DMS153 treated with DMSO at 0.1 percent for 48 hours (cell line): ENCODE measurements at regions not wholly inside any gene's neighbourhood (a gene's known extent, or its start where the extent isn't known, plus 50 kb on each side); places are given as distances from the start of the nearest gene placed in this dataset.
"Not testable (repeated sequence)": the region's sequence is repeated elsewhere in the genome, so short reads cannot be mapped to it uniquely, and the experiment has no call there.

Experiments
- DNase-seq: peaks from one replicate; lab custom pipeline; 2025; ENCODE audit not compliant: unreplicated experiment; lab: John Stamatoyannopoulos, UW

GRCh38 chr1:143905214-143906179, 66.3 kb downstream of the FAM72C start:
- not testable (repeated sequence) for DNase-seq

- not testable (repeated sequence) for DNase-seq
These were observed 67.2 kb downstream of the FAM72C start for GRCh38 chr1:143904622-143904979.

DNA sequence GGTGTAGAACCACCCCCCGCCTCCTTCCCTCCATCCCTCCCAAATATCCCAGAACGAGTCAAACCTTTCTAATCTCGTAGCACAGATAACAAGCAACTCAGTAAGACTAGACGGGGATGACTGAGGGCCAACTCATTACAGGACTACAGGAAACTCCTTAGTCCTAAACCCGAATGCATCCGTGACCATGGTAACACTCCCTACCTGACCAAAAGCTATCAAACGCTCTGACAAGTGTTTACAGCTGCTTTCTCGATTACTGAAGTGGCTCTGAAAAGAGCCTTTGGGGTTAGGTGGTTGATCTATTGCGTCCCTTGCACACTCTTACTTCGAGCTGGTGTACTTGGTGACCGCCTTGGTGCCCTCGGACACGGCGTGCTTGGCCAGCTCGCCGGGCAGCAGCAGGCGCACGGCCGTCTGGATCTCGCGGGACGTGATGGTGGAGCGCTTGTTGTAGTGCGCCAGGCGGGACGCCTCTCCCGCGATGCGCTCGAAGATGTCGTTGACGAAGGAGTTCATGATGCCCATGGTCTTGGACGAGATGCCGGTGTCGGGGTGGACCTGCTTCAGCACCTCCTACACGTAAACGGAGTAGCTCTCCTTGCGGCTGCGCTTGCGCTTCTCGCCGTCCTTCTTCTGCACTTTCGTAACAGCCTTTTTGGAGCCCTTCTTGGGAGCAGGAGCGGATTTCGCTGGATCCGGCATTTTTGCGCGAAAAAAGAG, 67.7 kb downstream of the FAM72C start:
- not testable (repeated sequence) for DNase-seq

DNA sequence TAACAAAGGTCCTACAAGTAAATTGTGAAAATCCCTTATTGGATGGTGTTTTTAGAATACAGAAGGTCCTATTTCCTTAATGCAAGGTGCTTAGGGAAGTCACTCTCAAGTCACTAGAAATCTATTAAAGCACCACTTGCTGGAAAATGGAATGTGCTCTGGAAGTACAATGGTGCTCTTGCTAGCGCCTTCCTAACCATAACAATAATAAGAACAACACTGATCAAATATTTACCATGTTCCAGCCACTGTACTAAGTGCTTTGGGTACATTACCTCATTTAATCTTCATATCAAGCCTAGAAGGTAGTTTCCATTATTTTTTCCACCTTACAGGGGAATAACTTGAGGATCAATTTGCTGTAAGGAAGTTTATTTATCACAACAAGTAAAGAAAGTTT, 75.4 kb downstream of the FAM72C start:
- DNase-seq = not testable (repeated sequence)

GRCh38 chr1:143884932-143885574, 86.7 kb downstream of the FAM72C start:
- DNase-seq = not testable (repeated sequence)

- not testable (repeated sequence) for DNase-seq
These were observed 87.3 kb downstream of the FAM72C start for GRCh38 chr1:143884532-143884931.

GRCh38 chr1:143879757-143880536, 91.8 kb downstream of the FAM72C start:
- not testable (repeated sequence) for DNase-seq

GRCh38 chr1:143875947-143876346, 95.8 kb downstream of the FAM72C start:
- DNase-seq = not testable (repeated sequence)

DNA sequence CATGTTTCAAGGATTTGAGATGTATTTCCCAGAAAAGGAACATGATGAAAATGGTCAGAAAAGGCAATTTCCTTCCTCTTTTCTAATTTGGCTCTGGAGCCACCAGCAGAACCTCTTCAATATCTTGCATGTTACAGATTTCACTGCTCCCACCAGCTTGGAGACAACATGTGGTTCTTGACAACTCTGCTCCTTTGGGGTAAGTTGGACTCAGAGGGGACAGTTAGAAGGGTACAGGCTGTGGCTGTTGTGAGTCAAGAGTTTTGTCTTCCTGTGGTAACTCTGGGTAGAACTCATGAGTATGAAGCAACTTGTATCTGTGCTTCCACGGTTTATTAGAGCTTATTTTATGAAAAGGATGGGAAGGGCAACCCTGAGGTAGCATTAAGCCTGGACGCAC, 97.2 kb downstream of the FAM72C start:
- not testable (repeated sequence) for DNase-seq

DNA sequence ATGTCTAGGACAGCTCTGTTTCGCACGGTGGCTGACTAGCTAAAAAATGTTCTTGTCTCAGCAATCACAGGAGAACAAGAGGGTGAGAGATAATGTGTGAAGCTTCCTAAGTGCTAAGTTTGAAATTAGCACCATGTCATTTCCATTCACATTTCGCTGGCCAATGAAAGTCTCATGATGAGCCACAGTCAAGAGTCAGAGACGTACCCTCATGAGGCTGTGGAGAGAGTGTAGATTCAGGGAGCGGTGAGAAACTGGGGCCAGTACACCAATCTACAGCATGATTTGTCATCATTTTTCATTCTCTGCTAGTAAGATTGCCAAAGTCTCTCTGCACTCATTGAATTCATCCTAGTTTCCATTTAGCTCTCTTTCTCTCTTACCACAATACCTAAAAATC, 98.1 kb downstream of the FAM72C start:
- not testable (repeated sequence) for DNase-seq

DNA sequence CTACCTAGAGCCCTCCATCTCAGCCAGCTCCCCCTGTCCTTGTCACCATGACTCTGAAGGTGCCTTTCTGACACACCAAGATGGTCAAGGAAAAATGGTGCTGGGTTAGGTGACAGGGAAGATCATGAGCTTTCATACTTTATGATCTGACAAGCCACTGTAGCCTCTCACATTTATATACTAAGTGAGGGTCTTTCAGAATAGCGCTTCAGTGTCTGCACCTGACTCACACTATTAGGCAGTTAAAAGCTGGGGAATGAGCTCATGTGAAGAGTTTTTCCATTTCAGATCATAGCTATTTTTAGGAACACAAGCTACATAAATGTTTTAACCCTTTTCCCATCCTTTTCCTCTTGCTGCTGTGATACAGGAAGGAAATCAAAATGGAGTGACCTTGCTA, 101.4 kb downstream of the FAM72C start:
- not testable (repeated sequence) for DNase-seq

DNA sequence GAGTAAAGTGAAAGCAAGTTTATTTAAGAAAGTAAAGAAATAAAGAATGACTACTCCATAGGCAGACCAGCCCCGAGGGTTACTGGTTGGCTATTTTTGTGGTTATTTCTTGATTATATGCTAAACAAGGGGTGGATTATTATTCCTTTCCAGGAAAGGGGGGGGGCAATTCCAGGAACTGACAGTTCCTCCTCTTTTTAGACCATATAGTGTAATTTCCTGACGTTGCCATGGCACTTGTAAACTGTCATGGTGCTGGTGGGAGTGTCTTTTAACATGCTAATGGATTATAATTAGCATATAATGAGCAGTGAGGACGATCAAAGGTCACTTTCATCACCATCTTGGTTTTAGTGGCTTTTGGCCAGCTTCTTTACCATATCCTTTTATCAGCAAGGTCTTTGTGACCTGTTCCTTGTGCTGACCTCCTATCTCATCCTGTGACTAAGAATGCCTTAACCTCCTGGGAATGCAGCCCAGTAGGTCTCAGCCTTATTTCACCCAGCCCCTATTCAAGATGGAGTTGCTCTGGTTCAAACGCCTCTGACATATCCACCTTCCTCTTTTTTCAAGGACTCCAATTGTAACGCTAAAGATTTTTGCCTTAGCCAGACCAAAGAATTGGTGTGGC, 104.1 kb downstream of the FAM72C start:
- not testable (repeated sequence) for DNase-seq

DNA sequence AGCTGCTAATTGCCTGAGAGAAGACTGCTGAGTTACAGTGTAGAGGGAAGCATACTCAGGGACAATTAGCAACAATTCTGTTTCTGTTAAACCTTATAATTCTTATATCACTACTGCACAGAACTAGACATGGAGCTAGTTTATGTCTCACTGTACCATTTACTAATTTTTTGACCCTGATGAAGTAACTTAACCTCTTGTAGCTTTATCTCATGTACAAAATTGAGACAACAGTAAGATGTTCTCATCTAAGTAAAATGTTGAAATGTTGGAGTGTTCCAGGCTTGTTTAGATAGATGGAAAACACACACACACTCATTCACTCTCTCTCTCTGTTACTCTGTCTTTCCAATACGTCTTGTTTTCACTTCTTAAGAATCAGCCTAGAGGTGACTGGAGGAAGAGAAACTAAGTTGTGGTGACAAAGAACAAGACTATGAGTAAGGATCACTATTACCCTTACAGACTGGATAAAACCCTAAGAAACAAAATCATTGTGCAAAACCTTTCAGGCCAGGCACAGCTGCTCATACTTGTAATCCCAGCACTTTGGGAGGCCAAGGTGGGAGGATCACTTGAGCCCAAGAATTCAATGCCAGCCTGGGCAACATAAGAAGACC, 107.8 kb downstream of the FAM72C start:
- not testable (repeated sequence) for DNase-seq

- not testable (repeated sequence) for DNase-seq
These were observed 109.1 kb downstream of the FAM72C start for GRCh38 chr1:143862722-143863121.

GRCh38 chr1:143861306-143861705, 110.5 kb downstream of the FAM72C start:
- not testable (repeated sequence) for DNase-seq

- DNase-seq = not testable (repeated sequence)
These were observed 115.9 kb downstream of the FAM72C start for GRCh38 chr1:143855867-143856266.

- DNase-seq = not testable (repeated sequence)
These were observed 117.7 kb downstream of the FAM72C start for GRCh38 chr1:143854069-143854468.

GRCh38 chr1:143850637-143851036, 121.1 kb downstream of the FAM72C start:
- DNase-seq = not testable (repeated sequence)

GRCh38 chr1:143848859-143849258, 122.9 kb downstream of the FAM72C start:
- not testable (repeated sequence) for DNase-seq

DNA sequence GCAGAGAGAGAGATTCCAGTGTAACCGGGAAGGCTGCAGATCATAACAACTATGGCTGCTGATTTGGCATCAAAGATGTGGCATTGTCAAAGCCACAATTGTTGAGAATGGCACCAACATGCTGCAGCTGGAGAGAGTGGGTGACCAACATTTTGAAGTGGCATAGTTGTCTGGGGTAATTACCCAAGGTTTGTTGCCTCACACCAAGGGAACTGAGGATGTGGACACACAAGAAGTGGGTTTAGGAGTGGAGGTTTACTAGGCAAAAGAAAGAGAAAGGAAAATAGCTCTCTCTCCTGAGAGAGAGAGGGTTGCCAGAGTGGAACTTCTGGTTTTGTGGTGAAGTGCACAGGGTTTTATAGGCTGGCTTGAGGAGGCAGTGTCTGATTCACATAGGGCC, 126.6 kb downstream of the FAM72C start:
- not testable (repeated sequence) for DNase-seq
